ENCODE measurements at regions not wholly inside any gene's neighbourhood (a gene's known extent, or its start where the extent isn't known, plus 50 kb on each side); places are given as distances from the start of the nearest gene placed in this dataset.
"Not testable (repeated sequence)": the region's sequence is repeated elsewhere in the genome, so short reads cannot be mapped to it uniquely, and the experiment has no call there.

DNA sequence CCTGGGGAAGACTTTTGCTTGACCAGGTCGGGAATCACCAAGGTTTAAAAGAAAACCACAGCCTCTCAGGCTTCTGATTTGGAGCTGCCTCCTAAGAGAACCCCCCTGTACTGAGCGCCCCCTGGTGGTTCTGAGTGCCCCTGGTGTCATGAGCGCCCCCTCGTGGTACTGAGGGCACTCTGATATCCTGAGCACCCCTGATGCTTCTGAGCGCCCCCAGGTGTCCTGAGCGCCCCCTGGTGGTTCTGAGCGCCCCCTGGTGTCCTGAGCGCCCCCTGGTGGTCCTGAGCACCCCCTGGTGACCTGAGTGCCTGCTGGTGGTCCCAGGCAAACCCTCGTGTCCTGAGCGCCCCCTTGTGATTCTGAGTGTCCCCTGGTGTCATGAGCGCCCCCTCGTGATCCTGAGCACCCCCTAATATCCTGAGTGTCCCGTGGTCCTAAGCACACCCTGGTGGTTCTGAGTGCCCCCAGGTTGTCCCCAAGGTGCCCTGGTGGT lies 643.8 kb downstream of the TMEM121 start:
- TF ChIP-seq ZNF274 (IDR thresholded peaks at IDR 0.05; ENCODE audit: low read depth, low read length); YY1 (IDR thresholded peaks at IDR 0.05; ENCODE audit: insufficient read depth, insufficient read length); SUZ12 (IDR thresholded peaks at IDR 0.05; ENCODE audit: extremely low read depth, insufficient read depth, insufficient read length): not testable (repeated sequence)

Data from NT2/D1 (cell line).